ENCODE measurements at regions not wholly inside any gene's neighbourhood (a gene's known extent, or its start where the extent isn't known, plus 50 kb on each side); places are given as distances from the start of the nearest gene placed in this dataset.

- DNase-seq = no peak
Observed at GRCh38 chr18:32542221-32542798, 71.6 kb upstream of the GAREM1 start.

GRCh38 chr18:32530947-32531651 is 60.4 kb upstream of the GAREM1 start:
- no peak for DNase-seq

- no peak for DNase-seq
Observed at GRCh38 chr18:32529722-32530420, 59.2 kb upstream of the GAREM1 start.

- no peak for DNase-seq
Observed at GRCh38 chr18:32520771-32521170, 50.1 kb upstream of the GAREM1 start.
